ENCODE measurements at regions not wholly inside any gene's neighbourhood (a gene's known extent, or its start where the extent isn't known, plus 50 kb on each side); places are given as distances from the start of the nearest gene placed in this dataset.

- no peak for ATAC-seq (ENCODE audit: low FRiP score)
- intact Hi-C loops (cut with DNase I), result loop anchor here in 1 of 2 donors (10.0 kb wide), 1 partner anchor 288 kb away; the partner anchor contains the start of gene STXBP5
- DNase-seq, result no peak
- Histone ChIP-seq H3K27me3 (ENCODE audit: control insufficient read depth in 1 of 2, insufficient read depth in 2 of 2, low read length in 1 of 2) (no peaks in the 10 kb centered on the region), H3K27ac (ENCODE audit: low read depth in 1 of 2, low read length in 2 of 2) (no peak overlapping the region), H3K4me1 (ENCODE audit: control insufficient read depth in 1 of 2, insufficient read depth in 2 of 2, low read length in 2 of 2) (peaks cover 0 to 4% of the 10 kb centered on the region in 2 donors), H3K36me3 (ENCODE audit: control insufficient read depth in 1 of 2, insufficient read depth in 2 of 2, low read length in 1 of 2) (no peaks in the 10 kb centered on the region), H3K9me3 (ENCODE audit: control insufficient read depth, low read length) (no peaks in the 10 kb centered on the region), H3K4me3 (ENCODE audit: low read length in 2 of 2) (no peak overlapping the region)
- WGBS, 2 donors, result 67 to 80% methylated on average over 5 of the region's 5 CpGs
These were observed 287.0 kb upstream of the STXBP5 start for GRCh38 chr6:146917182-146917581.

- ATAC-seq (ENCODE audit: low FRiP score), result no peak
- peaks cover 0 to 4% of the 10 kb centered on the region in 2 donors for H3K4me1 ChIP-seq (ENCODE audit: control insufficient read depth in 1 of 2, insufficient read depth in 2 of 2, low read length in 2 of 2)
- no peaks in the 10 kb centered on the region for H3K9me3 ChIP-seq (ENCODE audit: control insufficient read depth, low read length)
- H3K4me3 ChIP-seq (ENCODE audit: low read length in 2 of 2), result no peak overlapping the region
- H3K27me3 ChIP-seq (ENCODE audit: control insufficient read depth in 1 of 2, insufficient read depth in 2 of 2, low read length in 1 of 2), result no peaks in the 10 kb centered on the region
- WGBS, 2 donors, result 90 to 96% methylated on average over 1 of the region's 1 CpG
- DNase-seq, result no peak
- no peak overlapping the region for H3K27ac ChIP-seq (ENCODE audit: low read depth in 1 of 2, low read length in 2 of 2)
- intact Hi-C loops (cut with DNase I), result loop anchor here in 1 of 2 donors (10.0 kb wide), 1 partner anchor 287 kb away; the partner anchor contains the start of gene STXBP5
- no peaks in the 10 kb centered on the region for H3K36me3 ChIP-seq (ENCODE audit: control insufficient read depth in 1 of 2, insufficient read depth in 2 of 2, low read length in 1 of 2)
These were observed 286.2 kb upstream of the STXBP5 start for GRCh38 chr6:146917979-146918378.

- H3K36me3 ChIP-seq (ENCODE audit: control insufficient read depth in 1 of 2, insufficient read depth in 2 of 2, low read length in 1 of 2), result no peaks in the 10 kb centered on the region
- DNase-seq (no peak), ATAC-seq (ENCODE audit: low FRiP score) (no peak)
- H3K4me1 ChIP-seq (ENCODE audit: control insufficient read depth in 1 of 2, insufficient read depth in 2 of 2, low read length in 2 of 2), result peaks cover 0 to 4% of the 10 kb centered on the region in 2 donors
- 96 to 97% methylated on average over 2 of the region's 2 CpGs for WGBS, 2 donors
- no peaks in the 10 kb centered on the region for H3K9me3 ChIP-seq (ENCODE audit: control insufficient read depth, low read length)
- no peak overlapping the region for H3K27ac ChIP-seq (ENCODE audit: low read depth in 1 of 2, low read length in 2 of 2)
- no peaks in the 10 kb centered on the region for H3K27me3 ChIP-seq (ENCODE audit: control insufficient read depth in 1 of 2, insufficient read depth in 2 of 2, low read length in 1 of 2)
- H3K4me3 ChIP-seq (ENCODE audit: low read length in 2 of 2), result no peak overlapping the region
- intact Hi-C loops (cut with DNase I), result loop anchor here in 1 of 2 donors (10.0 kb wide), 1 partner anchor 286 kb away; the partner anchor contains the start of gene STXBP5
These were observed 285.2 kb upstream of the STXBP5 start for GRCh38 chr6:146919017-146919416.

- DNase-seq, result no peak
- H3K27ac ChIP-seq (ENCODE audit: low read depth in 1 of 2, low read length in 2 of 2), result no peak overlapping the region
- no peaks in the 10 kb centered on the region for H3K9me3 ChIP-seq (ENCODE audit: control insufficient read depth, low read length)
- WGBS, 2 donors, result 72 to 87% methylated on average over 2 of the region's 2 CpGs
- no peaks in the 10 kb centered on the region for H3K36me3 ChIP-seq (ENCODE audit: control insufficient read depth in 1 of 2, insufficient read depth in 2 of 2, low read length in 1 of 2)
- H3K4me3 ChIP-seq (ENCODE audit: low read length in 2 of 2), result no peak overlapping the region
- ATAC-seq (ENCODE audit: low FRiP score), result no peak
- intact Hi-C loops (cut with DNase I), result no loop called here
- H3K4me1 ChIP-seq (ENCODE audit: control insufficient read depth in 1 of 2, insufficient read depth in 2 of 2, low read length in 2 of 2), result no peaks in the 10 kb centered on the region
- H3K27me3 ChIP-seq (ENCODE audit: control insufficient read depth in 1 of 2, insufficient read depth in 2 of 2, low read length in 1 of 2), result no peaks in the 10 kb centered on the region
These were observed 280.9 kb upstream of the STXBP5 start for GRCh38 chr6:146923205-146923833.

- no peak overlapping the region for H3K27ac ChIP-seq (ENCODE audit: low read depth in 1 of 2, low read length in 2 of 2)
- no peaks in the 10 kb centered on the region for H3K9me3 ChIP-seq (ENCODE audit: control insufficient read depth, low read length)
- intact Hi-C loops (cut with DNase I), result no loop called here
- no peaks in the 10 kb centered on the region for H3K36me3 ChIP-seq (ENCODE audit: control insufficient read depth in 1 of 2, insufficient read depth in 2 of 2, low read length in 1 of 2)
- 91 to 93% methylated on average over 3 of the region's 3 CpGs for WGBS, 2 donors
- H3K27me3 ChIP-seq (ENCODE audit: control insufficient read depth in 1 of 2, insufficient read depth in 2 of 2, low read length in 1 of 2), result no peaks in the 10 kb centered on the region
- no peak for DNase-seq
- H3K4me1 ChIP-seq (ENCODE audit: control insufficient read depth in 1 of 2, insufficient read depth in 2 of 2, low read length in 2 of 2), result no peaks in the 10 kb centered on the region
- no peak for ATAC-seq (ENCODE audit: low FRiP score)
- no peak overlapping the region for H3K4me3 ChIP-seq (ENCODE audit: low read length in 2 of 2)
These were observed 278.4 kb upstream of the STXBP5 start for GRCh38 chr6:146925846-146926245.

- H3K27ac ChIP-seq (ENCODE audit: low read depth in 1 of 2, low read length in 2 of 2), result no peak overlapping the region
- H3K4me1 ChIP-seq (ENCODE audit: control insufficient read depth in 1 of 2, insufficient read depth in 2 of 2, low read length in 2 of 2), result no peaks in the 10 kb centered on the region
- ATAC-seq (ENCODE audit: low FRiP score) (no peak), DNase-seq (no peak)
- intact Hi-C loops (cut with DNase I), result no loop called here
- no peaks in the 10 kb centered on the region for H3K27me3 ChIP-seq (ENCODE audit: control insufficient read depth in 1 of 2, insufficient read depth in 2 of 2, low read length in 1 of 2)
- WGBS, 2 donors, result 87 to 91% methylated on average over 2 of the region's 2 CpGs
- H3K9me3 ChIP-seq (ENCODE audit: control insufficient read depth, low read length), result no peaks in the 10 kb centered on the region
- H3K4me3 ChIP-seq (ENCODE audit: low read length in 2 of 2), result no peak overlapping the region
- no peaks in the 10 kb centered on the region for H3K36me3 ChIP-seq (ENCODE audit: control insufficient read depth in 1 of 2, insufficient read depth in 2 of 2, low read length in 1 of 2)
These were observed 275.7 kb upstream of the STXBP5 start for GRCh38 chr6:146928503-146928902.

- no peak overlapping the region for H3K4me3 ChIP-seq (ENCODE audit: low read length in 2 of 2)
- ATAC-seq (ENCODE audit: low FRiP score) (no peak), DNase-seq (no peak)
- H3K9me3 ChIP-seq (ENCODE audit: control insufficient read depth, low read length), result no peaks in the 10 kb centered on the region
- no peaks in the 10 kb centered on the region for H3K36me3 ChIP-seq (ENCODE audit: control insufficient read depth in 1 of 2, insufficient read depth in 2 of 2, low read length in 1 of 2)
- no peaks in the 10 kb centered on the region for H3K27me3 ChIP-seq (ENCODE audit: control insufficient read depth in 1 of 2, insufficient read depth in 2 of 2, low read length in 1 of 2)
- H3K27ac ChIP-seq (ENCODE audit: low read depth in 1 of 2, low read length in 2 of 2), result no peak overlapping the region
- intact Hi-C loops (cut with DNase I), result no loop called here
- H3K4me1 ChIP-seq (ENCODE audit: control insufficient read depth in 1 of 2, insufficient read depth in 2 of 2, low read length in 2 of 2), result no peaks in the 10 kb centered on the region
- 88 to 90% methylated on average over 1 of the region's 1 CpG for WGBS, 2 donors
These were observed 273.0 kb upstream of the STXBP5 start for GRCh38 chr6:146931214-146931613.

GRCh38 chr6:146937316-146937715, 266.9 kb upstream of the STXBP5 start:
- 86 to 89% methylated on average over 1 of the region's 1 CpG for WGBS, 2 donors
- Histone ChIP-seq H3K9me3 (ENCODE audit: control insufficient read depth, low read length) (no peaks in the 10 kb centered on the region), H3K27ac (ENCODE audit: low read depth in 1 of 2, low read length in 2 of 2) (no peak overlapping the region), H3K27me3 (ENCODE audit: control insufficient read depth in 1 of 2, insufficient read depth in 2 of 2, low read length in 1 of 2) (no peaks in the 10 kb centered on the region), H3K4me1 (ENCODE audit: control insufficient read depth in 1 of 2, insufficient read depth in 2 of 2, low read length in 2 of 2) (no peaks in the 10 kb centered on the region), H3K4me3 (ENCODE audit: low read length in 2 of 2) (no peak overlapping the region), H3K36me3 (ENCODE audit: control insufficient read depth in 1 of 2, insufficient read depth in 2 of 2, low read length in 1 of 2) (no peaks in the 10 kb centered on the region)
- ATAC-seq (ENCODE audit: low FRiP score) (no peak), DNase-seq (no peak)
- intact Hi-C loops (cut with DNase I), result no loop called here

- DNase-seq, result no peak
- no peak for ATAC-seq (ENCODE audit: low FRiP score)
- 57 to 69% methylated on average over 1 of the region's 1 CpG for WGBS, 2 donors
- Histone ChIP-seq H3K4me3 (ENCODE audit: low read length in 2 of 2) (no peak overlapping the region), H3K4me1 (ENCODE audit: control insufficient read depth in 1 of 2, insufficient read depth in 2 of 2, low read length in 2 of 2) (no peaks in the 10 kb centered on the region), H3K36me3 (ENCODE audit: control insufficient read depth in 1 of 2, insufficient read depth in 2 of 2, low read length in 1 of 2) (no peaks in the 10 kb centered on the region), H3K27ac (ENCODE audit: low read depth in 1 of 2, low read length in 2 of 2) (no peak overlapping the region), H3K27me3 (ENCODE audit: control insufficient read depth in 1 of 2, insufficient read depth in 2 of 2, low read length in 1 of 2) (no peaks in the 10 kb centered on the region), H3K9me3 (ENCODE audit: control insufficient read depth, low read length) (no peaks in the 10 kb centered on the region)
- intact Hi-C loops (cut with DNase I), result no loop called here
These were observed 266.0 kb upstream of the STXBP5 start for GRCh38 chr6:146938266-146938665.
